C4-2B (cell line): ENCODE measurements at regions not wholly inside any gene's neighbourhood (a gene's known extent, or its start where the extent isn't known, plus 50 kb on each side); places are given as distances from the start of the nearest gene placed in this dataset.

Source experiments
- ZFX ChIP-seq: fragments of 450-650 bp; IDR thresholded peaks from 2 replicates; pipeline ENCODE4 v1.6.1; 2017
- TF ChIP-seq, protein P1 (sequence below): fragments of 450-650 bp; conservative IDR thresholded peaks from 2 replicates; pipeline ENCODE4 v1.5.1; 2017; ENCODE audit warnings: mild to moderate bottlenecking

- TF ChIP-seq, protein P1, sequence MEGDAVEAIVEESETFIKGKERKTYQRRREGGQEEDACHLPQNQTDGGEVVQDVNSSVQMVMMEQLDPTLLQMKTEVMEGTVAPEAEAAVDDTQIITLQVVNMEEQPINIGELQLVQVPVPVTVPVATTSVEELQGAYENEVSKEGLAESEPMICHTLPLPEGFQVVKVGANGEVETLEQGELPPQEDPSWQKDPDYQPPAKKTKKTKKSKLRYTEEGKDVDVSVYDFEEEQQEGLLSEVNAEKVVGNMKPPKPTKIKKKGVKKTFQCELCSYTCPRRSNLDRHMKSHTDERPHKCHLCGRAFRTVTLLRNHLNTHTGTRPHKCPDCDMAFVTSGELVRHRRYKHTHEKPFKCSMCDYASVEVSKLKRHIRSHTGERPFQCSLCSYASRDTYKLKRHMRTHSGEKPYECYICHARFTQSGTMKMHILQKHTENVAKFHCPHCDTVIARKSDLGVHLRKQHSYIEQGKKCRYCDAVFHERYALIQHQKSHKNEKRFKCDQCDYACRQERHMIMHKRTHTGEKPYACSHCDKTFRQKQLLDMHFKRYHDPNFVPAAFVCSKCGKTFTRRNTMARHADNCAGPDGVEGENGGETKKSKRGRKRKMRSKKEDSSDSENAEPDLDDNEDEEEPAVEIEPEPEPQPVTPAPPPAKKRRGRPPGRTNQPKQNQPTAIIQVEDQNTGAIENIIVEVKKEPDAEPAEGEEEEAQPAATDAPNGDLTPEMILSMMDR: no peak
- TF ChIP-seq ZFX: no peak
These were observed 179.7 kb upstream of the GALNT5 start for GRCh38 chr2:157077753-157078350.
